ENCODE measurements at regions not wholly inside any gene's neighbourhood (a gene's known extent, or its start where the extent isn't known, plus 50 kb on each side); places are given as distances from the start of the nearest gene placed in this dataset.

DNA sequence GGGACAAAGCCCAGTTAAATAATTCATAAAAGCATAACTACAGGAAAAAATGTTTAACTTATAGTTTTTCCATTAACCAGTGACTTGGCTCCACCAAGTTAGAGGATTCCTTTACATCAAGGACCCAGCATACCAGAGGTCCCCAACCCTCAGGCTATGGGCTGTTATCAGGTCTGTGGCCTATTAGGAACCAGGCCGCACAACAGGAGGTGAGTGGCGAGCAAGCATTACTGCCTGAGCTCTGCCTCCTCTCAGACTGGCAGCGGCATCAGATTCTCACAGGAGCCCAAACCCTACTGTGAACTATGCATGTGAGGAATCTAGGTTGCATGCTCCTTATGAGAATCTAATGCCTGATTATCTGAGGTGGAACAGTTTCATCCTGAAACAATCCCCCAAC, 303.1 kb downstream of the ELAVL2 start:
- Histone ChIP-seq H3K27me3 (ENCODE audit: insufficient read depth, low read depth, low read length) (no peaks in the 10 kb centered on the region), H3F3A (ENCODE audit: insufficient read depth, low read length, poor library complexity, severe bottlenecking) (no peaks in the 10 kb centered on the region), H3K79me2 (replicated peaks; ENCODE audit: insufficient read depth, low read length) (no peaks in the 10 kb centered on the region), H3K4me3 (ENCODE audit: low read length) (no peak overlapping the region), H4K20me1 (ENCODE audit: insufficient read depth) (no peaks in the 10 kb centered on the region), H3K9me2 (ENCODE audit: insufficient read depth, low read length) (no peaks in the 10 kb centered on the region), H3K9me3 (ENCODE audit: low read length) (no peaks in the 10 kb centered on the region), H2AFZ (ENCODE audit: low read depth, low read length) (no peak overlapping the region), H3K27ac (ENCODE audit: low read length) (no peak overlapping the region), H3K9ac (ENCODE audit: low read length) (no peak overlapping the region), H3K4me2 (ENCODE audit: low read length) (no peak overlapping the region), H3K36me3 (ENCODE audit: insufficient read depth, low read length) (no peaks in the 10 kb centered on the region)
- no peak for TF ChIP-seq TAF1 (IDR thresholded peaks at IDR 0.05; ENCODE audit: low read depth)
- TF ChIP-seq, protein P1, sequence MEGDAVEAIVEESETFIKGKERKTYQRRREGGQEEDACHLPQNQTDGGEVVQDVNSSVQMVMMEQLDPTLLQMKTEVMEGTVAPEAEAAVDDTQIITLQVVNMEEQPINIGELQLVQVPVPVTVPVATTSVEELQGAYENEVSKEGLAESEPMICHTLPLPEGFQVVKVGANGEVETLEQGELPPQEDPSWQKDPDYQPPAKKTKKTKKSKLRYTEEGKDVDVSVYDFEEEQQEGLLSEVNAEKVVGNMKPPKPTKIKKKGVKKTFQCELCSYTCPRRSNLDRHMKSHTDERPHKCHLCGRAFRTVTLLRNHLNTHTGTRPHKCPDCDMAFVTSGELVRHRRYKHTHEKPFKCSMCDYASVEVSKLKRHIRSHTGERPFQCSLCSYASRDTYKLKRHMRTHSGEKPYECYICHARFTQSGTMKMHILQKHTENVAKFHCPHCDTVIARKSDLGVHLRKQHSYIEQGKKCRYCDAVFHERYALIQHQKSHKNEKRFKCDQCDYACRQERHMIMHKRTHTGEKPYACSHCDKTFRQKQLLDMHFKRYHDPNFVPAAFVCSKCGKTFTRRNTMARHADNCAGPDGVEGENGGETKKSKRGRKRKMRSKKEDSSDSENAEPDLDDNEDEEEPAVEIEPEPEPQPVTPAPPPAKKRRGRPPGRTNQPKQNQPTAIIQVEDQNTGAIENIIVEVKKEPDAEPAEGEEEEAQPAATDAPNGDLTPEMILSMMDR (IDR thresholded peaks at IDR 0.05; ENCODE audit: poor library complexity, severe bottlenecking) = no peak
- no peak for TF ChIP-seq MXI1 (conservative IDR thresholded peaks at IDR 0.05; ENCODE audit: poor library complexity, severe bottlenecking)
- TF ChIP-seq SMC3 (conservative IDR thresholded peaks at IDR 0.05; ENCODE audit: poor library complexity) = no peak
- TF ChIP-seq EZH2 (IDR thresholded peaks at IDR 0.05; ENCODE audit: borderline replicate concordance, insufficient read depth, low read length, poor library complexity, severe bottlenecking) = no peak
- TF ChIP-seq POLR2AphosphoS5 (IDR thresholded peaks at IDR 0.05) = no peak
- TF ChIP-seq EP300 (conservative IDR thresholded peaks at IDR 0.05; ENCODE audit: poor library complexity, severe bottlenecking) = no peak
- TF ChIP-seq RAD21 (conservative IDR thresholded peaks at IDR 0.05) = no peak
- TF ChIP-seq, protein P2, sequence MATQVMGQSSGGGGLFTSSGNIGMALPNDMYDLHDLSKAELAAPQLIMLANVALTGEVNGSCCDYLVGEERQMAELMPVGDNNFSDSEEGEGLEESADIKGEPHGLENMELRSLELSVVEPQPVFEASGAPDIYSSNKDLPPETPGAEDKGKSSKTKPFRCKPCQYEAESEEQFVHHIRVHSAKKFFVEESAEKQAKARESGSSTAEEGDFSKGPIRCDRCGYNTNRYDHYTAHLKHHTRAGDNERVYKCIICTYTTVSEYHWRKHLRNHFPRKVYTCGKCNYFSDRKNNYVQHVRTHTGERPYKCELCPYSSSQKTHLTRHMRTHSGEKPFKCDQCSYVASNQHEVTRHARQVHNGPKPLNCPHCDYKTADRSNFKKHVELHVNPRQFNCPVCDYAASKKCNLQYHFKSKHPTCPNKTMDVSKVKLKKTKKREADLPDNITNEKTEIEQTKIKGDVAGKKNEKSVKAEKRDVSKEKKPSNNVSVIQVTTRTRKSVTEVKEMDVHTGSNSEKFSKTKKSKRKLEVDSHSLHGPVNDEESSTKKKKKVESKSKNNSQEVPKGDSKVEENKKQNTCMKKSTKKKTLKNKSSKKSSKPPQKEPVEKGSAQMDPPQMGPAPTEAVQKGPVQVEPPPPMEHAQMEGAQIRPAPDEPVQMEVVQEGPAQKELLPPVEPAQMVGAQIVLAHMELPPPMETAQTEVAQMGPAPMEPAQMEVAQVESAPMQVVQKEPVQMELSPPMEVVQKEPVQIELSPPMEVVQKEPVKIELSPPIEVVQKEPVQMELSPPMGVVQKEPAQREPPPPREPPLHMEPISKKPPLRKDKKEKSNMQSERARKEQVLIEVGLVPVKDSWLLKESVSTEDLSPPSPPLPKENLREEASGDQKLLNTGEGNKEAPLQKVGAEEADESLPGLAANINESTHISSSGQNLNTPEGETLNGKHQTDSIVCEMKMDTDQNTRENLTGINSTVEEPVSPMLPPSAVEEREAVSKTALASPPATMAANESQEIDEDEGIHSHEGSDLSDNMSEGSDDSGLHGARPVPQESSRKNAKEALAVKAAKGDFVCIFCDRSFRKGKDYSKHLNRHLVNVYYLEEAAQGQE (IDR thresholded peaks at IDR 0.05; ENCODE audit: borderline replicate concordance) = no peak

DNA sequence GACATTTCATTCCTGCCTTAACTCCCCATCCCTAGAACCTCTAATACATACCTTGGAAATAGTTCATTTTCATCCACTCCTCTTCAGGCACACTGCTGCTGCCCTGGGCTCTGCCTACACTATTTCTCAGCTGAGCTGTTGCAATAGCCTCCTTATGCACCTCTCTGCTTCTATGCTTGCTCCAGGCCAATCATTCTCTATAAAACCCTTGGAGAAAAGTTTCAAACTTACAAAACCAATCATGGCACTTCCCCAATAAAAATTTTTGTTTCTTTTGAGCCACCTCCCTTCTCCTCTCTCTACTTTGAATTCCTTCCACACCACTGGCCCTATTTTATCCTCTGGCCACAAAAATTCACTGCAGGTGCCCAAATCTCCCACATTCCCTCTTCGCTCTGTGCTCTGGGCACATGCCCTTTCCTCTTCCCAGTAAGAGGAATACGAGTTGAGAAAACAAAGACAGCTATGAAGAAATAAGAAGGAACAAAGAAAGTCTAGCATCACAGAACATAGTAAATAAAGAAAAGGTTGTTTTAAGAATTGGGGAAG, 301.4 kb downstream of the ELAVL2 start:
- H3K27ac ChIP-seq (ENCODE audit: low read length) = no peak overlapping the region
- H3K27me3 ChIP-seq (ENCODE audit: insufficient read depth, low read depth, low read length) = no peaks in the 10 kb centered on the region
- H3K36me3 ChIP-seq (ENCODE audit: insufficient read depth, low read length) = no peaks in the 10 kb centered on the region
- no peak overlapping the region for H3K4me2 ChIP-seq (ENCODE audit: low read length)
- no peaks in the 10 kb centered on the region for H3K9me2 ChIP-seq (ENCODE audit: insufficient read depth, low read length)
- H3K9ac ChIP-seq (ENCODE audit: low read length) = no peak overlapping the region
- H3F3A ChIP-seq (ENCODE audit: insufficient read depth, low read length, poor library complexity, severe bottlenecking) = no peaks in the 10 kb centered on the region
- no peak overlapping the region for H2AFZ ChIP-seq (ENCODE audit: low read depth, low read length)
- no peaks in the 10 kb centered on the region for H4K20me1 ChIP-seq (ENCODE audit: insufficient read depth)
- TF ChIP-seq, protein P1 (IDR thresholded peaks at IDR 0.05; ENCODE audit: poor library complexity, severe bottlenecking) = no peak
- no peak for TF ChIP-seq EP300 (conservative IDR thresholded peaks at IDR 0.05; ENCODE audit: poor library complexity, severe bottlenecking)
- no peak for TF ChIP-seq RAD21 (conservative IDR thresholded peaks at IDR 0.05)
- no peak for TF ChIP-seq EZH2 (IDR thresholded peaks at IDR 0.05; ENCODE audit: borderline replicate concordance, insufficient read depth, low read length, poor library complexity, severe bottlenecking)
- no peak for TF ChIP-seq MXI1 (conservative IDR thresholded peaks at IDR 0.05; ENCODE audit: poor library complexity, severe bottlenecking)
- no peaks in the 10 kb centered on the region for H3K79me2 ChIP-seq (replicated peaks; ENCODE audit: insufficient read depth, low read length)
- no peaks in the 10 kb centered on the region for H3K9me3 ChIP-seq (ENCODE audit: low read length)
- no peak overlapping the region for H3K4me3 ChIP-seq (ENCODE audit: low read length)
